DMS53 treated with DMSO at 0.1 percent for 48 hours (cell line): ENCODE measurements at regions not wholly inside any gene's neighbourhood (a gene's known extent, or its start where the extent isn't known, plus 50 kb on each side); places are given as distances from the start of the nearest gene placed in this dataset.
A peak's percentile ranks its signal among the peaks of the same experiment; 100 is the strongest.

Source experiments
- DNase-seq: peaks from one replicate; lab custom pipeline; 2025; ENCODE audit not compliant: unreplicated experiment; lab: John Stamatoyannopoulos, UW

- no peak for DNase-seq
These were observed 1960.8 kb downstream of the OLFM4 start for GRCh38 chr13:54989418-54989817.

- DNase-seq = no peak
These were observed 1970.8 kb downstream of the OLFM4 start for GRCh38 chr13:54999399-54999907.

GRCh38 chr13:55000043-55000442 is 1971.4 kb downstream of the OLFM4 start:
- no peak for DNase-seq

- DNase-seq = no peak
These were observed 1972.2 kb downstream of the OLFM4 start for GRCh38 chr13:55000844-55001243.

GRCh38 chr13:55001881-55002280 is 1973.3 kb downstream of the OLFM4 start:
- DNase-seq = no peak

- DNase-seq = no peak
These were observed 1979.1 kb downstream of the OLFM4 start for GRCh38 chr13:55007681-55008080.

GRCh38 chr13:55013051-55013450 is 1984.4 kb downstream of the OLFM4 start:
- DNase-seq = no peak

- DNase-seq = no peak
These were observed 2000.7 kb downstream of the OLFM4 start for GRCh38 chr13:55029280-55029679.

GRCh38 chr13:55038230-55038629 is 2009.6 kb downstream of the OLFM4 start:
- no peak for DNase-seq

GRCh38 chr13:55053891-55054550 is 2025.4 kb downstream of the OLFM4 start:
- peak; percentile 51 for DNase-seq

GRCh38 chr13:55055666-55056065 is 2027.1 kb downstream of the OLFM4 start:
- peak; percentile 75 for DNase-seq

- DNase-seq = no peak
These were observed 2034.0 kb downstream of the OLFM4 start for GRCh38 chr13:55062662-55063061.

GRCh38 chr13:55067946-55068345 is 2039.3 kb downstream of the OLFM4 start:
- no peak for DNase-seq

- DNase-seq = no peak
These were observed 2041.1 kb downstream of the OLFM4 start for GRCh38 chr13:55069746-55070145.

- no peak for DNase-seq
These were observed 2044.4 kb downstream of the OLFM4 start for GRCh38 chr13:55073000-55073399.

GRCh38 chr13:55084630-55085029 is 2056.0 kb downstream of the OLFM4 start:
- DNase-seq = no peak

GRCh38 chr13:55087085-55087484 is 2053.6 kb upstream of the PRR20A start:
- DNase-seq = no peak

- no peak for DNase-seq
These were observed 2050.1 kb upstream of the PRR20A start for GRCh38 chr13:55090612-55091011.

- DNase-seq = no peak
These were observed 2049.5 kb upstream of the PRR20A start for GRCh38 chr13:55091172-55091571.

- no peak for DNase-seq
These were observed 2034.2 kb upstream of the PRR20A start for GRCh38 chr13:55106509-55106908.

- no peak for DNase-seq
These were observed 2020.1 kb upstream of the PRR20A start for GRCh38 chr13:55120631-55121030.

GRCh38 chr13:55155046-55155445 is 1985.7 kb upstream of the PRR20A start:
- no peak for DNase-seq

GRCh38 chr13:55159765-55160164 is 1981.0 kb upstream of the PRR20A start:
- no peak for DNase-seq
